Lower lobe of right lung (tissue), 2 donors: ENCODE measurements at regions not wholly inside any gene's neighbourhood (a gene's known extent, or its start where the extent isn't known, plus 50 kb on each side); places are given as distances from the start of the nearest gene placed in this dataset.
A peak's percentile ranks its signal among the peaks of the same experiment; 100 is the strongest.

Experiments
- ATAC-seq, 2 donors: fragments of 200-7000 bp; cut with Tn5 transposase; one replicate each; pipeline ENCODE4 v1.9.1; 2020 to 2022; ENCODE audit warnings: mild to moderate bottlenecking in 2 of 2, moderate library complexity in 2 of 2
- DNase-seq: peaks from one replicate; pipeline ENCODE4 v3.0.0-alpha.2; 2020
- H3K27ac ChIP-seq: fragments of 200-600 bp; one replicate; pipeline ENCODE4 v1.8.0; 2022
- H3K27me3 ChIP-seq: fragments of 200-600 bp; one replicate; pipeline ENCODE4 v1.8.0; 2022; ENCODE audit warnings: low read depth
- H3K36me3 ChIP-seq: fragments of 200-600 bp; one replicate; pipeline ENCODE4 v1.8.0; 2022; ENCODE audit warnings: mild to moderate bottlenecking
- H3K4me1 ChIP-seq: fragments of 200-600 bp; one replicate; pipeline ENCODE4 v1.8.0; 2022
- H3K4me3 ChIP-seq: fragments of 200-600 bp; one replicate; pipeline ENCODE4 v1.8.0; 2022; ENCODE audit warnings: mild to moderate bottlenecking
- H3K9me3 ChIP-seq: fragments of 200-600 bp; one replicate; pipeline ENCODE4 v1.8.0; 2022
- CTCF ChIP-seq: fragments of 200-600 bp; IDR thresholded peaks from one replicate; pipeline ENCODE4 v1.8.0; 2022; ENCODE audit warnings: antibody characterized with exemption, mild to moderate bottlenecking
- intact Hi-C: fragments of 100-400 bp; cut with DNase I; formaldehyde crosslinking; loops from one replicate; pipeline ENCODE4 v1.11.0; 2022
- donor health status: DM: no; HTN: yes; CAD: no; lungs with severe emphysema.

- no peak for ATAC-seq
- H3K36me3 ChIP-seq, result no peaks in the 10 kb centered on the region
- no peak for TF ChIP-seq CTCF
- H3K9me3 ChIP-seq, result no peaks in the 10 kb centered on the region
- H3K4me1 ChIP-seq, result peaks cover 55% of the 10 kb centered on the region
- H3K27ac ChIP-seq, result no peak overlapping the region
- intact Hi-C loops, result no loop called here
- H3K27me3 ChIP-seq, result no peaks in the 10 kb centered on the region
- no peak for DNase-seq
- no peak overlapping the region for H3K4me3 ChIP-seq
These were observed 118.6 kb upstream of the PTPN1 start for GRCh38 chr20:50391444-50392137.

- Histone ChIP-seq H3K27ac (no peak overlapping the region), H3K36me3 (no peaks in the 10 kb centered on the region), H3K9me3 (no peaks in the 10 kb centered on the region), H3K27me3 (no peaks in the 10 kb centered on the region), H3K4me1 (peaks cover 51% of the 10 kb centered on the region), H3K4me3 (no peak overlapping the region)
- intact Hi-C loops, result no loop called here
- DNase-seq, result no peak
- no peak for ATAC-seq
- TF ChIP-seq CTCF, result no peak
These were observed 117.9 kb upstream of the PTPN1 start for GRCh38 chr20:50392138-50392866.

GRCh38 chr20:50393242-50393641 is 116.9 kb upstream of the PTPN1 start:
- Histone ChIP-seq H3K27me3 (no peaks in the 10 kb centered on the region), H3K27ac (no peak overlapping the region), H3K36me3 (no peaks in the 10 kb centered on the region), H3K9me3 (no peaks in the 10 kb centered on the region), H3K4me1 (peaks cover 42% of the 10 kb centered on the region), H3K4me3 (no peak overlapping the region)
- no peak for ATAC-seq
- TF ChIP-seq CTCF, result no peak
- DNase-seq, result no peak
- intact Hi-C loops, result no loop called here

GRCh38 chr20:50393990-50394561 is 116.1 kb upstream of the PTPN1 start:
- intact Hi-C loops, result no loop called here
- H3K4me1 ChIP-seq, result peaks cover 44% of the 10 kb centered on the region

GRCh38 chr20:50394569-50394968 is 115.6 kb upstream of the PTPN1 start:
- no peaks in the 10 kb centered on the region for H3K27me3 ChIP-seq
- peaks cover 44% of the 10 kb centered on the region for H3K4me1 ChIP-seq
- DNase-seq (peak; percentile 62), ATAC-seq (no peak)
- intact Hi-C loops, result no loop called here
- H3K9me3 ChIP-seq, result no peaks in the 10 kb centered on the region
- H3K36me3 ChIP-seq, result no peaks in the 10 kb centered on the region
- H3K27ac ChIP-seq, result peak overlapping the region; percentile 81
- TF ChIP-seq CTCF, result no peak
- H3K4me3 ChIP-seq, result no peak overlapping the region

More at GRCh38 chr20:50393990-50394561, 116.1 kb upstream of the PTPN1 start:
- ATAC-seq, result no peak
- H3K36me3 ChIP-seq, result no peaks in the 10 kb centered on the region
- no peaks in the 10 kb centered on the region for H3K27me3 ChIP-seq
- no peaks in the 10 kb centered on the region for H3K9me3 ChIP-seq
- DNase-seq, result no peak
- H3K27ac ChIP-seq, result peak overlapping the region; percentile 81
- no peak for TF ChIP-seq CTCF
- no peak overlapping the region for H3K4me3 ChIP-seq
